Mucosa of descending colon (tissue), 3 donors: ENCODE measurements at regions not wholly inside any gene's neighbourhood (a gene's known extent, or its start where the extent isn't known, plus 50 kb on each side); places are given as distances from the start of the nearest gene placed in this dataset.

Experiments
- ATAC-seq: fragments of 200-7000 bp; cut with Tn5 transposase; one replicate; pipeline ENCODE4 v1.9.1; 2020; ENCODE audit warnings: mild to moderate bottlenecking, moderate library complexity
- DNase-seq, 3 donors: peaks; one replicate each; pipeline ENCODE4 v3.0.0-alpha.2; 2020
- H3K36me3 ChIP-seq: fragments of 200-600 bp; one replicate; pipeline ENCODE4 v1.8.0; 2021; ENCODE audit warnings: low read depth, mild to moderate bottlenecking
- H3K4me1 ChIP-seq: fragments of 200-600 bp; one replicate; pipeline ENCODE4 v1.8.0; 2021; ENCODE audit warnings: low read depth, mild to moderate bottlenecking
- H3K4me3 ChIP-seq: fragments of 200-600 bp; one replicate; pipeline ENCODE4 v1.8.0; 2021; ENCODE audit warnings: mild to moderate bottlenecking
- H3K9me3 ChIP-seq: fragments of 200-600 bp; one replicate; pipeline ENCODE4 v1.8.0; 2021; ENCODE audit warnings: mild to moderate bottlenecking
- intact Hi-C, 2 donors: fragments of 100-400 bp; cut with DNase I in 1 of 2; cut with micrococcal nuclease in 1 of 2; formaldehyde crosslinking; loops; one replicate each; pipeline versions ENCODE4 v1.11.0 to v1.11.1; 2022; cut with DNase I, micrococcal nuclease
- TF ChIP-seq, protein P1 (sequence below): fragments of 200-600 bp; IDR thresholded peaks from one replicate; pipeline ENCODE4 v1.8.0; 2022; ENCODE audit warnings: antibody characterized with exemption, mild to moderate bottlenecking
- donor health status: DM: no; HTN: no; CAD: no; lungs with moderate emphysema.
- donor health status: DM: no; HTN: no; CAD: no.
- donor health status: DM: no; HTN: yes; CAD: no.

DNA sequence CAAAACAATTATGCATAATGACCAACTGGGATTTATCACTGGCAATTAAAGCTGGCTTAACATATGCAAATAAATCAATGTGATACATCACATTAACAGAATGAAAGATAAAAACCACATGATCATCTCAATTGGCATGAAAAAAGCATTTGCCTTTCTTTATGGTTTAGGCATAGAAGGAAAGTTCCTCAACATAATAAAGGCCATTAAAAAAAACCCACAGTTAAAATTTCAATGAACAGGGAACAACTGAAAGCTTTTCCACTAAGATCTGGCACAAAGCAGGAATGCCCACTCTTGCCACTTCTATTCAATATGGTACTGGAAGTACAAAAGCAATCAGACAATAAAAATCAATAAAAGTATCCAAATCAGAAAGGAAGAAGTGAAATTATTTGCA, 151.2 kb upstream of the CD180 start:
- no peaks in the 10 kb centered on the region for H3K4me1 ChIP-seq
- DNase-seq (no peak), ATAC-seq (no peak)
- peaks cover 5% of the 10 kb centered on the region for H3K9me3 ChIP-seq
- no peaks in the 10 kb centered on the region for H3K36me3 ChIP-seq
- H3K4me3 ChIP-seq = no peak overlapping the region
- intact Hi-C loops = no loop called here
- TF ChIP-seq, protein P1, sequence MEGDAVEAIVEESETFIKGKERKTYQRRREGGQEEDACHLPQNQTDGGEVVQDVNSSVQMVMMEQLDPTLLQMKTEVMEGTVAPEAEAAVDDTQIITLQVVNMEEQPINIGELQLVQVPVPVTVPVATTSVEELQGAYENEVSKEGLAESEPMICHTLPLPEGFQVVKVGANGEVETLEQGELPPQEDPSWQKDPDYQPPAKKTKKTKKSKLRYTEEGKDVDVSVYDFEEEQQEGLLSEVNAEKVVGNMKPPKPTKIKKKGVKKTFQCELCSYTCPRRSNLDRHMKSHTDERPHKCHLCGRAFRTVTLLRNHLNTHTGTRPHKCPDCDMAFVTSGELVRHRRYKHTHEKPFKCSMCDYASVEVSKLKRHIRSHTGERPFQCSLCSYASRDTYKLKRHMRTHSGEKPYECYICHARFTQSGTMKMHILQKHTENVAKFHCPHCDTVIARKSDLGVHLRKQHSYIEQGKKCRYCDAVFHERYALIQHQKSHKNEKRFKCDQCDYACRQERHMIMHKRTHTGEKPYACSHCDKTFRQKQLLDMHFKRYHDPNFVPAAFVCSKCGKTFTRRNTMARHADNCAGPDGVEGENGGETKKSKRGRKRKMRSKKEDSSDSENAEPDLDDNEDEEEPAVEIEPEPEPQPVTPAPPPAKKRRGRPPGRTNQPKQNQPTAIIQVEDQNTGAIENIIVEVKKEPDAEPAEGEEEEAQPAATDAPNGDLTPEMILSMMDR = no peak

DNA sequence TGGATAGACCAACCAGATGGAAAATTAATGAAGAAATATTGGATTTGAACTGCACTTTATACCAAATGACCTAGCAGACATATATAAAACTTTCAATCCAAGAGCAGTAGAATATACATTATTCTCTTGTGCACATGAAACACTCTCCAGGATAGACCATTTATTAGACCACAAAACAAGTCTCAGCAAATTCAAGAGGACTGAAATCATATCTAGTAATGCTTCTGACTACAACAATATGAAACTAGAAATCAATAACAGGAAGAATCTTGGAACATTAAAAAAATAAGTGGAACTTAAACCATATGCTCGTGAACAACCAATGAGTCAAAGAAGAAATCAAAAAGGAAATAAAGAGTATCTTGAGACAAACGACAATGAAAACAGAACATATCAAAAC, 150.0 kb upstream of the CD180 start:
- intact Hi-C loops = no loop called here
- TF ChIP-seq, protein P1 = no peak
- Histone ChIP-seq H3K4me1 (no peaks in the 10 kb centered on the region), H3K36me3 (no peaks in the 10 kb centered on the region), H3K9me3 (peaks cover 5% of the 10 kb centered on the region), H3K4me3 (no peak overlapping the region)
- DNase-seq = no peak
- no peak for ATAC-seq

- H3K9me3 ChIP-seq = peaks cover 5% of the 10 kb centered on the region
- DNase-seq = no peak
- TF ChIP-seq, protein P1 = no peak
- H3K36me3 ChIP-seq = no peaks in the 10 kb centered on the region
- H3K4me1 ChIP-seq = no peaks in the 10 kb centered on the region
- H3K4me3 ChIP-seq = no peak overlapping the region
- no peak for ATAC-seq
- intact Hi-C loops = no loop called here
These were observed 148.3 kb upstream of the CD180 start for GRCh38 chr5:67344870-67345269.

- Histone ChIP-seq H3K36me3 (no peaks in the 10 kb centered on the region), H3K9me3 (peaks cover 5% of the 10 kb centered on the region), H3K4me1 (no peaks in the 10 kb centered on the region), H3K4me3 (no peak overlapping the region)
- intact Hi-C loops = no loop called here
- TF ChIP-seq, protein P1 = no peak
- ATAC-seq (no peak), DNase-seq (no peak)
These were observed 147.2 kb upstream of the CD180 start for GRCh38 chr5:67343835-67344234.

GRCh38 chr5:67341478-67341877, 144.9 kb upstream of the CD180 start:
- H3K36me3 ChIP-seq = no peaks in the 10 kb centered on the region
- H3K9me3 ChIP-seq = peaks cover 5% of the 10 kb centered on the region
- ATAC-seq (no peak), DNase-seq (no peak)
- H3K4me1 ChIP-seq = no peaks in the 10 kb centered on the region
- TF ChIP-seq, protein P1 = no peak
- H3K4me3 ChIP-seq = no peak overlapping the region
- intact Hi-C loops = no loop called here

DNA sequence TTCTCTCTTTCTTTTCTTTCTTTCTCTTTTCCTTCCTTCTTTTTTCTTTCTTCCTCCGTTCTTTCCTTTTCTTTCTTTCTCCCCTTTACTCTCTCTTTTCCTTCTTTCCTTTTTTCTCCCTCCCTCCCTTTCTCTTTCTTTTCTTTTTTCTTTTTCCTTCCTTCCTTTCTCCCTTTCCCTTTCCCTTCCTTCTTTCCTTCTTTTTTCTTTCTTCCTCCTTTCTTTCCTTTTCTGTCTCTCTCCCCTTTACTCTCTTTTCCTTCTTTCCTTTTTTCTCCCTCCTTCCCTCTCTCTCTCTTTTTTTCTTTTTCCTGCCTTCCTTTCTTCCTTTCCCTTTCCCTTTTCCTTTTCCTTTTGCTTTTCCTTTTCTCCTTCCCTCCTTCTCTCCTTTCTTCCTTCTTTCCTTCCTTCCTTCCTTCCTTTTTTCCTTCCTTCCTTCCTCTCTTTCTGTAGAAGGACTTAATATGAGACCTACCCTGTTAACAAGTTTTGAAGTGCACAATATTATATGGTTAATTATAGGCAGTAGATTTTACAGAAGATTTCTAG, 142.7 kb upstream of the CD180 start:
- no peak for ATAC-seq

More for the DNA sequence above, 142.7 kb upstream of the CD180 start:
- Histone ChIP-seq H3K36me3 (no peaks in the 10 kb centered on the region), H3K4me3 (no peak overlapping the region), H3K9me3 (no peaks in the 10 kb centered on the region), H3K4me1 (no peaks in the 10 kb centered on the region)
- TF ChIP-seq, protein P1 = no peak
- intact Hi-C loops = no loop called here
- DNase-seq = no peak
